ENCODE measurements at regions not wholly inside any gene's neighbourhood (a gene's known extent, or its start where the extent isn't known, plus 50 kb on each side); places are given as distances from the start of the nearest gene placed in this dataset.

DNA sequence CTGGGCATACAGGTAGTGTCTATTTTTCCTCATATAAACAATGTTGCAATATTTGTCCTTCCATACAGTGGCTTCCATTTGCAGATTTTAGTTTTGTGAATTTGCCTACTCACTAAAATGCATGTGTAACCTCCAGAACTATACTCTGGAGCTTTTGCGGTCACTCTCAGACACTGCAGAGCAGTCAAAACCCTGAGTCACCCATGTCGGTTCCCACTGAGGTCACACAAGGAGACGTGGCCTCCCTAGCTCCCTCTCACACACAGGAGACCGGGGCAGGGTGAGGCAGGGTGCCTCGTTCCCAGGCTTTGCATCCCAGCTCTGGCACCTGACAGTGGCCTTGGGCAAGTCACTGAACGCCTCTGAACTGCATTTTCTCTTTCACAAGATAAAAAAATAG is 55.5 kb upstream of the ZNF354A start:
- Histone ChIP-seq H3K27ac (ENCODE audit: poor library complexity, severe bottlenecking) (peak overlapping the region; percentile 75), H3K27me3 (ENCODE audit: insufficient read depth, poor library complexity, severe bottlenecking) (no peaks in the 10 kb centered on the region), H3K9me3 (ENCODE audit: severe bottlenecking) (no peaks in the 10 kb centered on the region), H3K4me3 (ENCODE audit: severe bottlenecking) (no peak overlapping the region), H3K4me1 (ENCODE audit: insufficient read depth, poor library complexity, severe bottlenecking) (peaks cover 28% of the 10 kb centered on the region), H3K36me3 (ENCODE audit: low read depth) (no peaks in the 10 kb centered on the region)
- DNase-seq (ENCODE audit: low spot score) (peak; percentile 69), ATAC-seq (ENCODE audit: low read depth) (peak; percentile 61)
- TF ChIP-seq CTCF (IDR thresholded peaks at IDR 0.05; ENCODE audit: poor library complexity, severe bottlenecking) = no peak

GRCh38 chr5:178784391-178784790 is 53.9 kb upstream of the ZNF354A start:
- no peak overlapping the region for H3K4me3 ChIP-seq (ENCODE audit: severe bottlenecking)
- no peaks in the 10 kb centered on the region for H3K36me3 ChIP-seq (ENCODE audit: low read depth)
- peaks cover 28% of the 10 kb centered on the region for H3K4me1 ChIP-seq (ENCODE audit: insufficient read depth, poor library complexity, severe bottlenecking)
- H3K27ac ChIP-seq (ENCODE audit: poor library complexity, severe bottlenecking) = no peak overlapping the region
- DNase-seq (ENCODE audit: low spot score) (peak; percentile 6), ATAC-seq (ENCODE audit: low read depth) (no peak)
- no peaks in the 10 kb centered on the region for H3K27me3 ChIP-seq (ENCODE audit: insufficient read depth, poor library complexity, severe bottlenecking)
- TF ChIP-seq CTCF (IDR thresholded peaks at IDR 0.05; ENCODE audit: poor library complexity, severe bottlenecking) = no peak
- no peaks in the 10 kb centered on the region for H3K9me3 ChIP-seq (ENCODE audit: severe bottlenecking)

- DNase-seq (ENCODE audit: low spot score) (peak; percentile 54), ATAC-seq (ENCODE audit: low read depth) (no peak)
- peaks cover 17% of the 10 kb centered on the region for H3K4me1 ChIP-seq (ENCODE audit: insufficient read depth, poor library complexity, severe bottlenecking)
- H3K27me3 ChIP-seq (ENCODE audit: insufficient read depth, poor library complexity, severe bottlenecking) = no peaks in the 10 kb centered on the region
- H3K27ac ChIP-seq (ENCODE audit: poor library complexity, severe bottlenecking) = no peak overlapping the region
- no peak for TF ChIP-seq CTCF (IDR thresholded peaks at IDR 0.05; ENCODE audit: poor library complexity, severe bottlenecking)
- H3K4me3 ChIP-seq (ENCODE audit: severe bottlenecking) = no peak overlapping the region
- H3K36me3 ChIP-seq (ENCODE audit: low read depth) = no peaks in the 10 kb centered on the region
- no peaks in the 10 kb centered on the region for H3K9me3 ChIP-seq (ENCODE audit: severe bottlenecking)
Observed at GRCh38 chr5:178781936-178782335, 51.5 kb upstream of the ZNF354A start.

DNA sequence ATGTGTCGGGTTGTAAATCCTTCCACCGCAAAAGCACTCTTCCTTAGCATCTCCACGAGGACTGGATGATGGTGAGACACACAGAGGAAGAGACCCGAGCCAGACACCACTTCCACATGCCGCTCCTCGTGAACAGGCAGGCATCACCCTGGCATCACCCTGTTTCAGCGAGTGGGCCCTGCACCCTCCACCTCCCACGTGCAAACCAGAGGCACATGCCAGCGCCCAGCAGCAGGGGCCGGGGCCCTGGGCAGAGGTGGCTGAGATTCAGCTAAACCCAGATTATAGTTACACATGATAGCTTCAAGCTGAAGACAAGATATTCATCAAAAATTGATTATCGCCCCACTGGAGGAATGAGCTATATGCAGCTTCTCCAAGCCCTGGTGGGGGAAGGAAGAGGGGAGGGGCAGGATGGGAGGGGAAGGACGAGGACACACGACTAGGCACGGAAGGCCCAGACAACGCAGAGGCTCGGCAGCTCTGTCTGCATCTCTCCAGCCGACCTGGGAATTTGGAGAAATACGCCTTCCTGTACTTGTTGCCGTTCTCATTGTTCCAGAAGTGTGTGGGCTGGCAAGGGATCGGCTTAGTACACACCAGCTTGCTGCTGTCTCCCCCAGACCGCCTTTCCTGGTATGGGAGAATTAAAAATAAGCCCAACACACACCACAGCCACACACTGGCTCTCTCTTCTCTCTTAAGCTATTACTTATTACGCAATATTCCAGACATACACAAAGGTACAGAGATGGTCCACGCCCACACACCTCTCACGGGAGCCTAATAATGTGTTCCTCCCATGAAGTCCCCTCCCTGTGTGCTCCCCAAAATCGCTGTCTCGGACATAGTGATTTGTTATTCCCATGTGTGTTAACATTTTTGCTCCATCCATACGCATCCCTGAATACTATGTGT is 50.4 kb upstream of the ZNF354A start:
- no peak for ATAC-seq (ENCODE audit: low read depth)
- Histone ChIP-seq H3K4me1 (ENCODE audit: insufficient read depth, poor library complexity, severe bottlenecking) (peaks cover 7% of the 10 kb centered on the region), H3K4me3 (ENCODE audit: severe bottlenecking) (no peak overlapping the region), H3K27me3 (ENCODE audit: insufficient read depth, poor library complexity, severe bottlenecking) (no peaks in the 10 kb centered on the region), H3K27ac (ENCODE audit: poor library complexity, severe bottlenecking) (no peak overlapping the region), H3K36me3 (ENCODE audit: low read depth) (no peaks in the 10 kb centered on the region), H3K9me3 (ENCODE audit: severe bottlenecking) (no peaks in the 10 kb centered on the region)
- DNase-seq (ENCODE audit: low spot score) = no peak
- TF ChIP-seq CTCF (IDR thresholded peaks at IDR 0.05; ENCODE audit: poor library complexity, severe bottlenecking) = no peak
